ENCODE measurements at regions not wholly inside any gene's neighbourhood (a gene's known extent, or its start where the extent isn't known, plus 50 kb on each side); places are given as distances from the start of the nearest gene placed in this dataset.

GRCh38 chr3:27571345-27571744 lies 87.2 kb upstream of the SLC4A7 start:
- Histone ChIP-seq H3K79me2 (ENCODE audit: control insufficient read depth, insufficient read depth, low read length) (no peaks in the 10 kb centered on the region), H4K20me1 (replicated peaks; ENCODE audit: control insufficient read depth, extremely low read depth, insufficient read depth, low read length) (no peaks in the 10 kb centered on the region), H3K27me3 (ENCODE audit: control insufficient read depth in 2 of 2, insufficient read depth in 2 of 2, low read length in 2 of 2) (no peaks in the 10 kb centered on the region), H3K4me3 (replicated peaks in 1 of 3; ENCODE audit: insufficient read depth in 1 of 3, low read depth in 1 of 3, low read length in 3 of 3) (no peak overlapping the region), H3K4me2 (ENCODE audit: insufficient read depth, low read length) (no peak overlapping the region), H3K9ac (replicated peaks; ENCODE audit: extremely low read depth, insufficient read depth, low read length) (no peak overlapping the region), H3K36me3 (ENCODE audit: control insufficient read depth in 2 of 2, extremely low read depth in 1 of 2, insufficient read depth in 2 of 2, low read length in 2 of 2) (no peaks in the 10 kb centered on the region), H3K9me1 (replicated peaks; ENCODE audit: control insufficient read depth, extremely low read depth, insufficient read depth, low read length) (no peaks in the 10 kb centered on the region), H3K4me1 (ENCODE audit: control insufficient read depth, extremely low read depth, insufficient read depth, low read length) (no peaks in the 10 kb centered on the region), H3K9me3 (replicated peaks; ENCODE audit: control insufficient read depth, insufficient read depth, low read length) (no peaks in the 10 kb centered on the region), H3K27ac (ENCODE audit: insufficient read depth, low read depth, low read length) (no peak overlapping the region), H2AFZ (ENCODE audit: low read depth, low read length) (no peak overlapping the region)
- intact Hi-C loops (cut with micrococcal nuclease), result no loop called here
- CTCF ChIA-PET, result no interaction called here
- TF ChIP-seq MYC (IDR thresholded peaks at IDR 0.05; ENCODE audit: low read depth, low read length), result no peak
- no peak for TF ChIP-seq FOS (IDR thresholded peaks at IDR 0.05; ENCODE audit: borderline replicate concordance, insufficient read depth, low read length)
- no peak for TF ChIP-seq POLR2AphosphoS5 (IDR thresholded peaks at IDR 0.05; ENCODE audit: insufficient read depth, low read depth, low read length)
- TF ChIP-seq CTCF (IDR thresholded peaks at IDR 0.05; ENCODE audit: extremely low read depth in 1 of 2, insufficient read depth in 1 of 2, low read depth in 1 of 2, low read length in 2 of 2), result no peak
- TF ChIP-seq MAX (IDR thresholded peaks at IDR 0.05; ENCODE audit: insufficient read depth, insufficient read length), result no peak
- TF ChIP-seq EZH2 (IDR thresholded peaks at IDR 0.05; ENCODE audit: borderline replicate concordance, low read depth, low read length, severe bottlenecking), result no peak
- TF ChIP-seq GATA2 (IDR thresholded peaks at IDR 0.05; ENCODE audit: insufficient read depth, insufficient read length, low read depth, low read length), result no peak
- TF ChIP-seq JUN (IDR thresholded peaks at IDR 0.05; ENCODE audit: borderline replicate concordance, insufficient read depth, insufficient read length, low read depth), result no peak
- POLR2A ChIA-PET, result no interaction called here
- DNase-seq (ENCODE audit: low read depth, low spot score), result no peak
- BruUV-seq (replicated peaks), result no TSS peak
- FAIRE-seq, result no peak
- dilution Hi-C loops (cut with MboI; ENCODE audit: extremely low pct_ligation_motif_present, low sequenced_read_pairs), result no loop called here

Data from endothelial cell of umbilical vein (primary cell).